MM.1S (cell line): ENCODE measurements at regions not wholly inside any gene's neighbourhood (a gene's known extent, or its start where the extent isn't known, plus 50 kb on each side); places are given as distances from the start of the nearest gene placed in this dataset.

Experiments
- DNase-seq: peaks from one replicate; pipeline ENCODE4 v3.0.0-alpha.2; 2015
- H2AFZ ChIP-seq: fragments of 300-600 bp; sonication (generic); 2 replicates; pipeline ENCODE4 v1.6.0; 2016; ENCODE audit warnings: antibody characterized with exemption, low read length
- H3F3A ChIP-seq: fragments of 300-600 bp; sonication (generic); 2 replicates; pipeline ENCODE4 v1.6.1; 2016; ENCODE audit warnings: mild to moderate bottlenecking, antibody characterized with exemption, low read length, moderate library complexity, mixed read lengths; ENCODE audit not compliant: insufficient read depth
- H3K27ac ChIP-seq: fragments of 300-600 bp; sonication (generic); 2 replicates; pipeline ENCODE4 v1.5.1; 2016; ENCODE audit warnings: mild to moderate bottlenecking, low read length
- H3K27me3 ChIP-seq: fragments of 300-600 bp; sonication (generic); replicated peaks from 2 replicates; pipeline ENCODE4 v1.6.0; 2016; ENCODE audit warnings: low read length; ENCODE audit not compliant: insufficient read depth
- H3K36me3 ChIP-seq: fragments of 300-600 bp; sonication (generic); replicated peaks from 2 replicates; pipeline ENCODE4 v1.6.1; 2016; ENCODE audit warnings: mild to moderate bottlenecking, low read length, mixed read lengths; ENCODE audit not compliant: insufficient read depth
- H3K4me1 ChIP-seq: fragments of 300-600 bp; sonication (generic); 2 replicates; pipeline ENCODE4 v1.6.1; 2016; ENCODE audit warnings: low read length, mixed read lengths
- H3K4me2 ChIP-seq: fragments of 300-600 bp; sonication (generic); 2 replicates; pipeline ENCODE4 v1.6.0; 2016; ENCODE audit warnings: low read depth, low read length
- H3K4me3 ChIP-seq: fragments of 300-600 bp; sonication (generic); 2 replicates; pipeline ENCODE4 v1.5.1; 2016; ENCODE audit warnings: low read length, mixed read lengths
- H3K79me2 ChIP-seq: fragments of 300-600 bp; sonication (generic); 2 replicates; pipeline ENCODE4 v1.6.1; 2016; ENCODE audit warnings: mixed run types, low read length, mixed read lengths
- H3K9ac ChIP-seq: fragments of 300-600 bp; sonication (generic); 2 replicates; pipeline ENCODE4 v1.6.1; 2016; ENCODE audit warnings: low read length, mixed read lengths
- H3K9me2 ChIP-seq: fragments of 300-600 bp; sonication (generic); replicated peaks from 2 replicates; pipeline ENCODE4 v1.6.1; 2016; ENCODE audit warnings: mild to moderate bottlenecking, low read length, mixed read lengths; ENCODE audit not compliant: insufficient read depth
- H3K9me3 ChIP-seq: fragments of 300-600 bp; sonication (generic); replicated peaks from 2 replicates; pipeline ENCODE4 v1.6.1; 2016; ENCODE audit warnings: mild to moderate bottlenecking, low read length, mixed read lengths; ENCODE audit not compliant: insufficient read depth
- H4K20me1 ChIP-seq: fragments of 300-600 bp; sonication (generic); 2 replicates; pipeline ENCODE4 v1.6.1; 2016; ENCODE audit warnings: mild to moderate bottlenecking, low read length, moderate library complexity, mixed read lengths; ENCODE audit not compliant: insufficient read depth
- CTCF ChIP-seq: fragments of 300-600 bp; sonication (generic); IDR thresholded peaks from 2 replicates; pipeline ENCODE4 v1.5.1; 2016; ENCODE audit warnings: antibody characterized with exemption, low read length, mixed read lengths
- EZH2 ChIP-seq: fragments of 300-600 bp; sonication (generic); optimal IDR thresholded peaks from 2 replicates; pipeline ENCODE3; 2017; ENCODE audit warnings: low read depth, mild to moderate bottlenecking, antibody characterized with exemption, low read length, mixed read lengths
- EZH2phosphoT487 ChIP-seq: fragments of 300-600 bp; sonication (generic); IDR thresholded peaks from 2 replicates; pipeline ENCODE4 v1.6.1; 2018; ENCODE audit warnings: antibody characterized with exemption, low read length

GRCh38 chr4:104890598-104891275 is 255.9 kb upstream of the TET2 start:
- H3K9me2 ChIP-seq, result no peaks in the 10 kb centered on the region
- no peaks in the 10 kb centered on the region for H3F3A ChIP-seq
- H3K9ac ChIP-seq, result no peak overlapping the region
- H3K4me3 ChIP-seq, result no peak overlapping the region
- H3K4me1 ChIP-seq, result no peaks in the 10 kb centered on the region
- H3K36me3 ChIP-seq, result no peaks in the 10 kb centered on the region
- no peaks in the 10 kb centered on the region for H3K9me3 ChIP-seq
- H3K27me3 ChIP-seq, result no peaks in the 10 kb centered on the region
- H3K4me2 ChIP-seq, result no peak overlapping the region
- no peak overlapping the region for H3K27ac ChIP-seq
- TF ChIP-seq EZH2 (no peak), CTCF (no peak), EZH2phosphoT487 (no peak)
- H4K20me1 ChIP-seq, result no peaks in the 10 kb centered on the region
- no peak overlapping the region for H2AFZ ChIP-seq
- no peak for DNase-seq
- H3K79me2 ChIP-seq, result no peaks in the 10 kb centered on the region

- Histone ChIP-seq H4K20me1 (no peaks in the 10 kb centered on the region), H2AFZ (no peak overlapping the region), H3K4me2 (no peak overlapping the region), H3K79me2 (no peaks in the 10 kb centered on the region), H3F3A (no peaks in the 10 kb centered on the region), H3K9me3 (no peaks in the 10 kb centered on the region), H3K36me3 (no peaks in the 10 kb centered on the region), H3K4me3 (no peak overlapping the region), H3K9ac (no peak overlapping the region), H3K27ac (no peak overlapping the region), H3K9me2 (no peaks in the 10 kb centered on the region), H3K27me3 (no peaks in the 10 kb centered on the region), H3K4me1 (no peaks in the 10 kb centered on the region)
- TF ChIP-seq EZH2 (no peak), EZH2phosphoT487 (no peak), CTCF (no peak)
- DNase-seq, result no peak
Observed at GRCh38 chr4:104896660-104897645, 249.7 kb upstream of the TET2 start.

GRCh38 chr4:104899863-104900262 is 246.8 kb upstream of the TET2 start:
- H3K4me2 ChIP-seq, result no peak overlapping the region
- H3F3A ChIP-seq, result no peaks in the 10 kb centered on the region
- H3K4me3 ChIP-seq, result no peak overlapping the region
- TF ChIP-seq CTCF, result no peak
- no peak for TF ChIP-seq EZH2phosphoT487
- TF ChIP-seq EZH2, result no peak
- H3K9ac ChIP-seq, result no peak overlapping the region
- no peak overlapping the region for H2AFZ ChIP-seq
- no peaks in the 10 kb centered on the region for H3K36me3 ChIP-seq
- H3K27ac ChIP-seq, result no peak overlapping the region
- no peaks in the 10 kb centered on the region for H3K79me2 ChIP-seq
- no peak for DNase-seq
- no peaks in the 10 kb centered on the region for H3K9me2 ChIP-seq
- H3K27me3 ChIP-seq, result no peaks in the 10 kb centered on the region
- no peaks in the 10 kb centered on the region for H3K4me1 ChIP-seq
- H4K20me1 ChIP-seq, result no peaks in the 10 kb centered on the region
- H3K9me3 ChIP-seq, result no peaks in the 10 kb centered on the region
